NCI-H1436 (cell line): ENCODE measurements at regions not wholly inside any gene's neighbourhood (a gene's known extent, or its start where the extent isn't known, plus 50 kb on each side); places are given as distances from the start of the nearest gene placed in this dataset.

Source experiments
- DNase-seq: peaks from one replicate; lab custom pipeline; 2025; lab: John Stamatoyannopoulos, UW

DNA sequence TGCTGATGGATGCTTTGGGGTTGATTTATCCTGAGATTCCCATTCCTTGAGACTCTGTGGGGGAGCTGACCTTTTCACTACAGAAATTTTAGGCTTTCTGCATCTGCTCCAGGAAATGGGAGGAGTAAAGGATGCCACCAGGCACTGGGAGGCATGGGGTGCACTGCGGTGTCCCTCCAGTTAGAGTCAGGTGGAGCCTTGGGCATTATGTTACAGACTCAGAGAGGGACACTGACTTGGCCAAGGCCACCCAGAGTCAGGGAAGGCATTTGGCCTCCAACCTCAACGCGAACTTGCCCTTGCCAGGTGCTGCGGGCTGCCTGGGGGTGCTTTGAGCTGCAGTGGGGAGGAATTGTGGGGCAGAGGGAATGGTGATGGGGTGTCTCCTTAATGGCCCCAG lies 58.0 kb upstream of the TBX3 start:
- DNase-seq = no peak

DNA sequence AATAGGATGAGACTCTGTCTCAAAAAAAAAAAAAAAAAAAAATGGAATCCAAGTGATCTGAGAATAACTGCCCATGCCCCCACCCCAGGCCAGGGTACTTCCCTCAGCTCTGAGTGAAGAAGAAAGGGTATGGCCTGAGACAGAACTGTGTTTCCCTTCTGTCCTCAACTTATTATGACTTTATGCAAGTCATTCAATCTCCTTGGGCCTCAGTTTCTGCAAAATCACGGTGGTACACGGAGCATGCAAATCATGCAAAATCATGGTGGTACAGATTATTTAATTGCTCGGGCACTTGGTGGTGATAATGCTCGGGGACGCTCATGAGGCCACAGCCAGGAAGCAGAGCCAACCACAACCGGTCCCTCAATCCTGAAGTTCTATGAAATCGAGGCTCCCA lies 56.5 kb upstream of the TBX3 start:
- DNase-seq = no peak

DNA sequence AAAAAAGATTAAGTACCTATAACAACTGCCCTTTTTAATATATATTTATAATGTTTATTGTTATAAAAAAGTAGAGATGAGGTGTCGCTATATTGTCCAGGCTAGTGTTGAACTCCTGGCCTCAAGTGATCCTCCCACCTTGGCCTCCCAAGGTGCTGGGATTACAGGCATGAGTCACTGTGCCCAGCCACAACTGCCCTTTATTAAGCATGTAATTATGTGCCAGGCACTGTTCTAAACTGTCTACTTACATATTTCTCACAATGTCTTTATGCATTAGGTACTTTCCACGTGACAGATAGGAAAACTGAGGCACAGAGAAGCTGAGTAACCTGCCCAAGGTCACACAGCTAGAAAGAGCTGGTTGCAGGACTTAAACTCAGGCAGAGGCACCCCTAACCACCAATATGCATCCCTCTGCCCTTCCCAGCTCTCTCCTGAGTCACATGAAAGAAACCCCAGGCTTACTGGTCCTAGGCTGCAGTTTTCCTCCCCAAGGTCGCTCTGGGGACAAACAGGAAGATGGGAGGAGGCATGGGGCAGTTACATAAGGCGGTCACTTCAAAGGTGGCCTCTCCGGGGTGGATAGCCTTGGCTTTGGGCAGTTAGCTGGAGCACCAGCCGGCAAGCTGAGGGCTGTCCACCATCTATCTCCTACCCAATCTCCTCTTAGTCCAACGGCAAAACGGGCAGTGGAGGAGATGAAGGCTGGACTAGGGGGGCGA lies 54.6 kb upstream of the TBX3 start:
- no peak for DNase-seq

DNA sequence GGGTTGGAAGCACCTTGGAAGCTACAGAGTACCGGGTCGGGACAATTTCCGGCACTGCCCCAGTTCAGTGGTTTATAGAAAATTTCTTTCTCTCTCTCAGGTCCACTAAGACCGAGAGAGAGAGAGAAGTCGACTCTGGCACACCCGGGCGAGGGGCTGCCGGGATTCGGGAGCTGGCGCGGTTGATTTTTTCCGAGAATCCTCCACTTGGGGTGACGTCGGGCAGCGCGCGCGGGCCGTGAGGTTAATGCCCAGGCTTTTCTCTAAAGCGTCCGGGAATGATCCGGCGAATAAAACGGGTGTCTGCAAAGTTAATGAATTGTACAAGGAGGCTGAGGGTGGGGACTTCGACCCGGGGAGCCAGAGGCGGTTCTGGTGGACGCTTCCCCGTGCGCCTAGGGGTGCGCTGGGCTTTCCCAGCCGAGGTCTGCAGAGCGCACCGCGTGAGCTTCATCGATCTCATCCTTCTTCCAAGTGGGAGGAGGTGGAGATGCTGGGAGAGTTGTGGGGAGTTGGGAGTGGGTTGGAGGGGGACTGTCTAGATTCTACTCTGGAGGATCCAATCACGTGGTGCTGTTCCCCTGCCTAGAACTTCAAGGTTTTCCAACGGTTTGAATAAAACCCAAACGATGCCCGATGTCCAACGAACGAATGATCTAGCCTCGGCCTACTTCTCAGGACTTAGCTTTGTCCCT lies 51.9 kb upstream of the TBX3 start:
- no peak for DNase-seq

DNA sequence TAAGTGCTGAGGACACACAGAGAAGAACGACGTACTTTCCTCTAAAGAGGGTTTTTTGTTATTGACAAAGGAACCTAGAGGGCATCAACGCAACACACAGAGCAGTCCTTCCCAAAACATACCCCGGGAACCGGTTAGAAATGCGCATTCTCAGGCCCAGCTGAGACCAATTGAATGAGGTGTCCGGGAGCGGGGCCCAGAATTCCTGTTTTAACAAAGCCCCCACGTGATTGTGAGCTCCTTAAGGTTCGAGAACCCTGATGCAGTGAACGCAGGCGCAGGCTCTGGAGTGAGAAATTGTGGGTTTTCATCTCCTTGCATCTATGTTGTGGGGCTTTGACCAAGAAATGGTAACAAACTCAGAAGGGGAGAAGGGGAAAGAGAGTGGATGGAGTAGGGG lies 51.0 kb upstream of the TBX3 start:
- DNase-seq = no peak

DNA sequence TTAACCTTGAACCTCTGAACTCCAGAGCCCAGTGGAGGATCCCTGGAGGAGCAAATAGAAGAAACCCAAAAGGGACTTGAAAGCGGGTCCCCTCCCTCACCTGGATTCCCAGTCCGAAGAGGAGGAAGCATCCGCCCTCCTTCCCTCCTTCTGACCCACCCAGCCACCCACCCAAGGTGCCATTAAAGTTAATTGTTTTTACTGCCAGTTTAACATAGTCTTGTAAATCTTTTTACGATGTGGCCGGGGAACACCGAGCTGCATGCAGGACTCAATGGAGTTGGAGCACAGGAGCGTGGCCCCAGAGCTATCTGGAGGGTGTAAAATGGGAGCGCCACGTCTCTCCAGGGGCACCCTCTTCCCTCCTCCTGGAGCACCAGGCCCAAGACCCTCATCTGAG lies 49.9 kb upstream of the TBX3 start:
- DNase-seq = no peak
